A549 (cell line): ENCODE measurements at regions not wholly inside any gene's neighbourhood (a gene's known extent, or its start where the extent isn't known, plus 50 kb on each side); places are given as distances from the start of the nearest gene placed in this dataset.

Experiments used
- ATAC-seq, 2 experiments: fragments of 200-7000 bp in 1 of 2; fragments of >200 bp in 1 of 2; cut with Nextera tagmentation in 1 of 2; cut with Tn5 transposase in 1 of 2; 3 replicates each; pipeline versions ENCODE4 v1.8.0 to v1.9.1; 2018 to 2020; ENCODE audit warnings: mild to moderate bottlenecking in 1 of 2, moderate library complexity in 1 of 2
- CTCF ChIA-PET: fragments of 300-600 bp; sonication (Branson Sonifier 250); formaldehyde crosslinking; extraction: SDS; loops from one replicate; lab custom pipeline; 2021; ENCODE audit warnings: antibody characterized with exemption, inconsistent platforms; lab: Yijun Ruan, JAX
- POLR2A ChIA-PET: fragments of 350-600 bp; formaldehyde crosslinking; extraction: SDS; loops from one replicate; lab custom pipeline; 2021; ENCODE audit warnings: antibody characterized with exemption, inconsistent platforms; lab: Yijun Ruan, JAX
- DNase-seq, 2 experiments: peaks; one replicate each; pipeline versions ENCODE4 v3.0.0 to v3.0.0-alpha.2; 2011 to 2016; ENCODE audit warnings: low read depth in 1 of 2, low spot score in 1 of 2
- FAIRE-seq: peaks from 2 replicates; lab custom pipeline; 2011; peaks lifted over from hg19 to GRCh38; lab: Jason Lieb, UNC
- H3K27ac ChIP-seq, 2 experiments: fragments of >200 bp; sonication (Bioruptor Twin); formaldehyde crosslinking; 3 replicates each; pipeline ENCODE4 v1.5.1; 2016 to 2017
- H3K4me1 ChIP-seq: fragments of >200 bp; sonication (Bioruptor Twin); formaldehyde crosslinking; 3 replicates; pipeline ENCODE4 v1.6.1; 2016
- H3K4me2 ChIP-seq: fragments of >200 bp; sonication (Bioruptor Twin); formaldehyde crosslinking; 3 replicates; pipeline ENCODE4 v1.6.1; 2016
- H3K4me3 ChIP-seq: fragments of >200 bp; sonication (Bioruptor Twin); formaldehyde crosslinking; 3 replicates; pipeline ENCODE4 v1.5.1; 2016
- H3K9me3 ChIP-seq: fragments of >200 bp; sonication (Bioruptor Twin); formaldehyde crosslinking; 3 replicates; pipeline ENCODE4 v1.6.1; 2016
- ATOH8 ChIP-seq: fragments of 250-450 bp; sonication (Bioruptor Pico); IDR thresholded peaks from 2 replicates; pipeline ENCODE4 v1.5.0; 2020; ENCODE audit warnings: low read depth, mild to moderate bottlenecking, moderate library complexity
- BHLHE40 ChIP-seq: IDR thresholded peaks from 2 replicates; pipeline ENCODE4 v1.6.1; 2012; ENCODE audit warnings: low read depth, low read length, inconsistent platforms
- CTCF ChIP-seq: fragments of >200 bp; sonication (Bioruptor Twin); formaldehyde crosslinking; IDR thresholded peaks from 3 replicates; pipeline ENCODE4 v1.5.1; 2016
- E2F6 ChIP-seq: IDR thresholded peaks from 2 replicates; pipeline ENCODE4 v1.6.1; 2012; ENCODE audit warnings: low read depth, borderline replicate concordance
- EHMT2 ChIP-seq: fragments of 200-600 bp; sonication (generic); IDR thresholded peaks from 2 replicates; pipeline ENCODE4 v1.6.1; 2016; ENCODE audit warnings: antibody characterized with exemption, low read depth, mild to moderate bottlenecking, moderate library complexity
- ESRRA ChIP-seq: fragments of 150-350 bp; IDR thresholded peaks from 2 replicates; pipeline ENCODE4 v1.6.1; 2014; ENCODE audit warnings: mild to moderate bottlenecking, low read length, borderline replicate concordance
- FOSB ChIP-seq: fragments of 250-450 bp; sonication (Bioruptor Pico); IDR thresholded peaks from 2 replicates; pipeline ENCODE4 v1.5.0; 2020; ENCODE audit warnings: mild to moderate bottlenecking, moderate library complexity
- HDAC2 ChIP-seq: fragments of 200-600 bp; sonication (generic); IDR thresholded peaks from 2 replicates; pipeline ENCODE4 v1.6.1; 2016
- HES2 ChIP-seq: fragments of >200 bp; sonication (Bioruptor Twin); formaldehyde crosslinking; IDR thresholded peaks from 2 replicates; pipeline ENCODE4 v1.6.1; 2016
- HEYL ChIP-seq: fragments of 250-450 bp; sonication (Bioruptor Pico); IDR thresholded peaks from 2 replicates; pipeline ENCODE4 v1.8.0; 2021; ENCODE audit warnings: mild to moderate bottlenecking, moderate library complexity
- HMGXB4 ChIP-seq: fragments of 250-450 bp; sonication (Bioruptor Pico); IDR thresholded peaks from 2 replicates; pipeline ENCODE4 v1.5.0; 2021; ENCODE audit warnings: mild to moderate bottlenecking, moderate library complexity, borderline replicate concordance
- JUNB ChIP-seq: fragments of >200 bp; sonication (Bioruptor Twin); formaldehyde crosslinking; IDR thresholded peaks from 2 replicates; pipeline ENCODE4 v1.6.1; 2016
- KDM5A ChIP-seq: fragments of 200-600 bp; sonication (generic); IDR thresholded peaks from 2 replicates; pipeline ENCODE4 v1.6.1; 2016; ENCODE audit warnings: antibody characterized with exemption, mild to moderate bottlenecking
- MAX ChIP-seq: IDR thresholded peaks from 2 replicates; pipeline ENCODE4 v1.6.1; 2012
- MYC ChIP-seq: IDR thresholded peaks from 2 replicates; pipeline ENCODE4 v1.6.1; 2012; ENCODE audit warnings: mild to moderate bottlenecking, inconsistent platforms, low read length, improper control_type of control experiment, borderline replicate concordance
- NPAS2 ChIP-seq: fragments of 250-450 bp; sonication (Bioruptor Pico); IDR thresholded peaks from 2 replicates; pipeline ENCODE4 v1.8.0; 2022; ENCODE audit warnings: mild to moderate bottlenecking, moderate library complexity, borderline replicate concordance
- REST ChIP-seq: fragments of 200-600 bp; sonication (generic); IDR thresholded peaks from 2 replicates; pipeline ENCODE4 v1.6.1; 2016; ENCODE audit warnings: antibody characterized with exemption, mild to moderate bottlenecking, moderate library complexity
- RNF2 ChIP-seq: fragments of 200-600 bp; sonication (generic); IDR thresholded peaks from 2 replicates; pipeline ENCODE4 v1.6.1; 2016; ENCODE audit warnings: low read depth, mild to moderate bottlenecking, antibody characterized with exemption, moderate library complexity, borderline replicate concordance
- SMC3 ChIP-seq: fragments of >200 bp; sonication (Bioruptor Twin); formaldehyde crosslinking; IDR thresholded peaks from 3 replicates; pipeline ENCODE4 v1.6.1; 2018; ENCODE audit warnings: inconsistent platforms
- WGBS: methylation state at CpG from one replicate; pipeline ENCODE4 v1.1.6; 2017; ENCODE audit errors: missing lambda C conversion rate; 5-methylcytosine and 5-hydroxymethylcytosine counted together

GRCh38 chr15:96887730-96888129 lies 557.2 kb downstream of the NR2F2 start (continued):
- TF ChIP-seq CTCF (no peak), HDAC2 (no peak), HEYL (no peak), KDM5A (no peak)

- FAIRE-seq (no peak), ATAC-seq (no peak), DNase-seq (no peak)
- TF ChIP-seq RNF2, result no peak
- TF ChIP-seq FOSB (CRISPR knock-in tag), result no peak
- no peak for TF ChIP-seq E2F6
- TF ChIP-seq REST, result no peak
- TF ChIP-seq ATOH8 (CRISPR knock-in tag), result no peak
- no peak for TF ChIP-seq EHMT2
- no peak for TF ChIP-seq BHLHE40
- no peak for TF ChIP-seq MYC
- no peak for TF ChIP-seq HES2
- no peak for TF ChIP-seq ESRRA
- TF ChIP-seq NPAS2 (CRISPR knock-in tag), result no peak
- no peak for TF ChIP-seq SMC3
- no peak for TF ChIP-seq JUNB
- TF ChIP-seq HMGXB4 (CRISPR knock-in tag), result no peak
- TF ChIP-seq MAX, result no peak
- POLR2A ChIA-PET, result no interaction called here
- Histone ChIP-seq H3K27ac (no peak overlapping the region), H3K4me3 (no peak overlapping the region), H3K4me1 (no peaks in the 10 kb centered on the region), H3K4me2 (no peak overlapping the region), H3K9me3 (no peaks in the 10 kb centered on the region)
- CTCF ChIA-PET, result no interaction called here
- WGBS, result 14% methylated on average over 1 of the region's 1 CpG
These were observed 558.3 kb downstream of the NR2F2 start for GRCh38 chr15:96888764-96889163.
